Hematopoietic multipotent progenitor cell treated with erythropoietin and hydrocortisone succinate and interleukin-3 and kit ligand, for 4 days (in vitro differentiated cells): ENCODE measurements at regions not wholly inside any gene's neighbourhood (a gene's known extent, or its start where the extent isn't known, plus 50 kb on each side); places are given as distances from the start of the nearest gene placed in this dataset.
A peak's percentile ranks its signal among the peaks of the same experiment; 100 is the strongest.

Experiments
- DNase-seq: peaks from one replicate; pipeline ENCODE4 v3.0.0-alpha.2; 2015

- DNase-seq = no peak
Measured at GRCh38 chr18:10368456-10369453, 85.7 kb upstream of the APCDD1 start.

GRCh38 chr18:10370716-10371115 lies 83.7 kb upstream of the APCDD1 start:
- no peak for DNase-seq

- DNase-seq = no peak
Measured at GRCh38 chr18:10371165-10371564, 83.3 kb upstream of the APCDD1 start.

- DNase-seq = no peak
Measured at GRCh38 chr18:10374195-10374594, 80.2 kb upstream of the APCDD1 start.

GRCh38 chr18:10374636-10375293 lies 79.7 kb upstream of the APCDD1 start:
- DNase-seq = no peak

- DNase-seq = no peak
Measured at GRCh38 chr18:10376731-10377130, 77.7 kb upstream of the APCDD1 start.

GRCh38 chr18:10377956-10378355 lies 76.5 kb upstream of the APCDD1 start:
- DNase-seq = no peak

- DNase-seq = no peak
Measured at GRCh38 chr18:10378688-10379420, 75.6 kb upstream of the APCDD1 start.

GRCh38 chr18:10379522-10379921 lies 74.9 kb upstream of the APCDD1 start:
- DNase-seq = no peak

- no peak for DNase-seq
Measured at GRCh38 chr18:10381516-10381915, 72.9 kb upstream of the APCDD1 start.

- no peak for DNase-seq
Measured at GRCh38 chr18:10381951-10382350, 72.5 kb upstream of the APCDD1 start.

GRCh38 chr18:10386049-10386448 lies 68.4 kb upstream of the APCDD1 start:
- DNase-seq = no peak

GRCh38 chr18:10386956-10387355 lies 67.5 kb upstream of the APCDD1 start:
- no peak for DNase-seq

- DNase-seq = no peak
Measured at GRCh38 chr18:10387399-10387798, 67.0 kb upstream of the APCDD1 start.

- no peak for DNase-seq
Measured at GRCh38 chr18:10388373-10388772, 66.1 kb upstream of the APCDD1 start.

- DNase-seq = no peak
Measured at GRCh38 chr18:10391506-10391905, 62.9 kb upstream of the APCDD1 start.

- no peak for DNase-seq
Measured at GRCh38 chr18:10397004-10397403, 57.4 kb upstream of the APCDD1 start.

GRCh38 chr18:10398571-10398970 lies 55.9 kb upstream of the APCDD1 start:
- no peak for DNase-seq

- no peak for DNase-seq
Measured at GRCh38 chr18:10399465-10399864, 55.0 kb upstream of the APCDD1 start.

GRCh38 chr18:10400534-10401307 lies 53.7 kb upstream of the APCDD1 start:
- peak; percentile 50 for DNase-seq

- DNase-seq = peak; percentile 35
Measured at GRCh38 chr18:10401521-10401920, 52.9 kb upstream of the APCDD1 start.

GRCh38 chr18:10401930-10402329 lies 52.5 kb upstream of the APCDD1 start:
- DNase-seq = no peak
